ENCODE measurements at regions not wholly inside any gene's neighbourhood (a gene's known extent, or its start where the extent isn't known, plus 50 kb on each side); places are given as distances from the start of the nearest gene placed in this dataset.

GRCh38 chr1:74818661-74819456 lies 85.9 kb downstream of the TYW3 start:
- TF ChIP-seq CTCF (CRISPR knock-in tag; IDR thresholded peaks at IDR 0.05) (no peak), ZNF709 (CRISPR knock-in tag; IDR thresholded peaks at IDR 0.05) (no peak), ZNF253 (CRISPR knock-in tag; IDR thresholded peaks at IDR 0.05; ENCODE audit: borderline replicate concordance) (no peak), ZGPAT (CRISPR knock-in tag; IDR thresholded peaks at IDR 0.05) (no peak), PHF20 (CRISPR knock-in tag; IDR thresholded peaks at IDR 0.05) (no peak), MYC (CRISPR knock-in tag; IDR thresholded peaks at IDR 0.05; ENCODE audit: borderline replicate concordance) (no peak), ZNF121 (CRISPR knock-in tag; IDR thresholded peaks at IDR 0.05) (no peak), MAZ (IDR thresholded peaks at IDR 0.05; ENCODE audit: borderline replicate concordance, low read depth, low read length) (no peak), MAZ (CRISPR knock-in tag; IDR thresholded peaks at IDR 0.05; ENCODE audit: low read depth) (no peak), RNF2 (conservative IDR thresholded peaks at IDR 0.05; ENCODE audit: low read depth) (no peak), ZNF740 (CRISPR knock-in tag; IDR thresholded peaks at IDR 0.05) (no peak), JUN (CRISPR knock-in tag; IDR thresholded peaks at IDR 0.05) (no peak)
